GM19351 (cell line): ENCODE measurements at regions not wholly inside any gene's neighbourhood (a gene's known extent, or its start where the extent isn't known, plus 50 kb on each side); places are given as distances from the start of the nearest gene placed in this dataset.
A peak's percentile ranks its signal among the peaks of the same experiment; 100 is the strongest.

Source experiments
- ATAC-seq: cut with Tn5 transposase; IDR thresholded peaks from one replicate; pipeline ENCODE4 v1.9.1; 2021; ENCODE audit warnings: mild to moderate bottlenecking, moderate library complexity; ENCODE audit not compliant: unreplicated experiment

DNA sequence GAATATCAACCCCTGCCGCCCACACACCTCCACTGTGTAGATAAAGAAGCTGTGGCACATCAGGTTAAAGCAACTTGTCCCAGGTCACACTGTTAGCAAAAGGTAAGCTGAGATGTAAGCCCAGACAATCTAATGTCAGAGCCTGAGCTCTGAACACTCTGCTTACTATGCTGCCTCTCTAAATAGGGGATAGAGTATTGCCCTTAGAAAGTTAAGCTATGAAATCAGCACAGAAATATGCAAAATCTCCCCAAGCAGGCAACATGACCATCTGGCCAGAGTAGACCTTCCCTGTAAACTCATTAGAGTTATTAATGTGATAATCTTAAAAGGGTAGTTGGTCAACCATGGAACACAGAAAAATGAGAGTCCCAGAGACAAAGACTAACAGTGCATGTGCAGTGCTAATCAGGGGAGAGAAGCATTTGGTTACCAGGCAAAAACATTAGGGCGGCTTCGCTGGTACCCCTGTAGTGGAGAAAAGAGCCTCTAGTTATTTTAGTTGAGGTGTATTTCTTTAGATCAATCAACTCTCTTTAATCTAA lies 171.0 kb downstream of the BTG1 start:
- ATAC-seq, result no peak

GRCh38 chr12:91973813-91974212 lies 171.8 kb downstream of the BTG1 start:
- ATAC-seq, result no peak

DNA sequence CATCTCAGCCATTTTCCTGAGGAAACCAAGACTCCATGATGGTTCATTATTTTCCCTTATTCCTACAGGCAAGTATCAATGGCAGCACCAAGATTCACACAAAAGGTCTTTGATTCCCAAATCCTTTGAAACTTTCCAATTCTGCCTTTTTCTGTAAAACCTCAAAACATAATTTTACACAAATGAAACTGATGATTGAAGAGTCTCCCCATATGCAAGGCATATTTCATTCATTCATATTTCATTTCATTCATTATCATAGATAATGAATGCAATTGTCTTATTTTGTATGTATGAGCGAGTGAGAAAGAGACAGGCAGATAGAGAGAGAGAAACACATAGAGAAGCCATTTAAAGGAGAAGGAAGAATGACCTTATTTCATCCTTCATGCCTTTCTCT lies 172.8 kb downstream of the BTG1 start:
- ATAC-seq, result no peak

- ATAC-seq, result no peak
Measured at GRCh38 chr12:91968777-91969171, 176.9 kb downstream of the BTG1 start.

GRCh38 chr12:91968076-91968776 lies 177.4 kb downstream of the BTG1 start:
- no peak for ATAC-seq

GRCh38 chr12:91967590-91967989 lies 178.1 kb downstream of the BTG1 start:
- ATAC-seq, result no peak

GRCh38 chr12:91965781-91966180 lies 179.9 kb downstream of the BTG1 start:
- no peak for ATAC-seq

DNA sequence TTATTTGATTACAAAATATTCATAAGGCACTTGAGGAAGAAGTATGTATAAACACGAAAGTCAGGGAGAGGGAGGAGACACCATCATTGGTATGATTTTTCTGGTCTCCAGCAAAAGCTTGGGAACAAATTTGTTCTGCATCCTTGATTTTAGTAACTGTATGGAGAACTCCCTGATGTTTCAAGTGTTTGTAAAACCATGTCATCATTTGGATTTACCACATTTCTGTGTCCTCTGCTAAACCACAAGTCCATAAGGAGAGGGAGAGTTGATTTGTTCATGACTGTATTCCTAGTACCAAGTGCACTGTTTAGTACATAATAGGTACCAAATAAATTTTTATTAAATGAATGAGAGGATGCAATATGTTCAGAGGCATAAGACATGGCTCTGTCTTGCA lies 181.1 kb downstream of the BTG1 start:
- no peak for ATAC-seq

DNA sequence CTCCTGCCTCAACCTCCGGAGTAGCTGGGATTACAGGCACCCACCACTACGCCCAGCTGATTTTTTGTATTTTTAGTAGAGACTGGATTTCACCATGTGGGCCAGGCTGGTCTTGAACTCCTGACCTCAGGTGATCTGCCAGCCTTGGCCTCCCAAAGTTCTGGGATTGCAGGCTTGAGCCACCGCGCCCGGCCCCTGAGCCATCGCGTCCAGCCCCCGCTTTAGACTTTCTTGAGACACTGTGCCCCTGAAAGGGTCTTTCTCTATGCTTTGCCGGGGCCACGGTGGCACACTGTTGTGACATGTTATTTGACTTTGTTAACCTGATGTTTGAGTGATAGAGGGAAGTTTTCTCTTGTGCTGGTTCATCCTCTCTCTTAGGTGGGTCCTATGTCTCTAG lies 186.4 kb downstream of the BTG1 start:
- no peak for ATAC-seq

DNA sequence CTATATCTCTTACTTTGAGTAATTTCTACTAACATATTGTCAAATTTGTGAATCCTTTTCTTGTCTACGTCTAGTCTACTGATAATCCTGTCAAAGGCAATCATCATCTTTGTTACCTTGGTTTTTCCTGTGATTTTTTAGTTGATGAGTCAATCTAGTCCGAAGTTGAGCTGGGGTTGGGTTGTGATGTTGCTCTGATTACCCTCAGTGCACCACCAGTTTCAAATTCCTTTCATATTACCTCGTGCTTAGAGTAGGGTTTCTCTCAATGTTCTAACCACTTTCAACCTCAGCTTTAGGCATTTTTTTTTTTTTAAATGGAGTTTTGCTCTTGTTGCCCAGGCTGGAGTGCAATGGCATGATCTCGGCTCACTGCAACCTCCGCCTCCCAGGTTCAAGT lies 186.8 kb downstream of the BTG1 start:
- no peak for ATAC-seq

DNA sequence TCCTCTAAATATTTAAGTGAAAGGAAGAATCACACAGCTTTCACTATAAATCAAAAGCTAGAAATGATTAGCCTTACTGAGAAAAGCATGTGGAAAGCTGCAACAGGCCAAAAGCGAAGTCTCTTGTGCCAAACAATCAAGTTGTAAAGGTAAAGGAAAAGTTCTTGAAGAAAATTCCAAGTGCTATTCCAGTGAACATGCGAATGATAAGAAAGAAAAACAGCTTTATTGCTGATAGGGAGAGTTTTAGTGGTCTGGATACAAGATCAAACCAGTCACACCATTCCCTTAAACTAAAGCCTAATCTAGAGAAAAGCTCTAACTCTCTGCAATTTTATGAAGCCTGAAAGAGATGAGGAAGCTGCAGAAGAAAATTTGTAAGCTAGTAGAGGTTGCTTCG lies 190.9 kb downstream of the BTG1 start:
- no peak for ATAC-seq

- ATAC-seq, result no peak
Measured at GRCh38 chr12:91954326-91954725, 191.3 kb downstream of the BTG1 start.

GRCh38 chr12:91952916-91953315 lies 192.7 kb downstream of the BTG1 start:
- ATAC-seq, result no peak

DNA sequence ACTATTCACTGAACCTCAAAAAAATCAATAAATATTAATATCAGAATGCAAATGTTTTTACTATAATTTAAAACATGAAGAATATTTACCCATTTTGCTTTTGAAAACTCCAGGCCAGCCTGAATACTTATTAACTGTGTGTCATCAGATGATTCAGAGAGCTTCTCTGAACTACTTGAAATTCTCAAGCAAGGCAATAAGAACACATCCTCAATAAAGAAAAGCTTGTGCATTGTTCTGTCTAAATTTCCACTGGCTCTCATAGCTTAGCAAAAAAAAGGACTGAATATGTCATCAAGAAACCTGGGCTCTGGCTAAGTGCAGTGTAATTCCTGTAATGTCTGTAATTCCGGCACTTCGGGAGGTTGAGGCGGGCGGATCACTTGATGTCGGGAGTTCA lies 194.1 kb downstream of the BTG1 start:
- ATAC-seq, result no peak

- no peak for ATAC-seq
Measured at GRCh38 chr12:91948504-91948903, 197.1 kb downstream of the BTG1 start.

DNA sequence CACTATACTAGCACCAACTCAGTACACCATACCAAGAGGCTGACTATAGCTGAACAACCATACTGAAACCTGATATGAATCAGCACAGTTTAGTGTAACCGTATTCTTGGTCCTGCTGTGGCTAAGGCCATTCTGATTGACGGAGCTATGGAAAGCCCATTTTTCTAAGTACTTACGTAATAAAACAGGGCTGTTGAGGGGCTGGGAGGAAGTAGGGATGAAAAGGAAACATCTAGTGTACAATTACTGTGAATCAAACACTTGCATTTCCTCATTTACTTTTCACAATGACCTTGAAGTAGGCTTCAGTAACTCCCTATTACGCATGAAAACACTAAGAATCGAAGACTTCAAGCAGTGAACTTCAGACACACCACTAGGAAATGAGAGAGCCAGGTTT lies 198.2 kb downstream of the BTG1 start:
- ATAC-seq, result peak; percentile 92

GRCh38 chr12:91944637-91945036 lies 201.0 kb downstream of the BTG1 start:
- no peak for ATAC-seq

GRCh38 chr12:91940826-91941570 lies 204.6 kb downstream of the BTG1 start:
- ATAC-seq, result no peak

GRCh38 chr12:91940322-91940721 lies 205.3 kb downstream of the BTG1 start:
- no peak for ATAC-seq

DNA sequence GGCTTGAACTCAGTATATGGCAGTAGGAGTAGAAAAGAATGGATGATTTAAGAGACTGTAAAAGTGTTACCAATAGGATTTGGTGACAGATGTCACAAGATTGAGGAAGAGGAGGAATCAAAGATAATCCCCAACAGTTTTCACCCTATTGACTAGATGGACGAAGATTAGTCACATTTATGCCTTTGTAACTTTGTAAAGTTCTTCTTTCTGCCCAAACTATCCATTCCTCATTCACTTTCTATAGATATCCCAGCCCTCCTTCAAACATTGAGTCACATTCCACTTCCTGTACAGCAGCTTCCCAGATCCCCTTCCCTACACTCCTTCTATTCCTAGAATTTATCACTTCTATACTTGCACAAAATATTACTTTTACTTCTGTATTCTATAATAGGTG lies 207.9 kb downstream of the BTG1 start:
- ATAC-seq, result no peak

DNA sequence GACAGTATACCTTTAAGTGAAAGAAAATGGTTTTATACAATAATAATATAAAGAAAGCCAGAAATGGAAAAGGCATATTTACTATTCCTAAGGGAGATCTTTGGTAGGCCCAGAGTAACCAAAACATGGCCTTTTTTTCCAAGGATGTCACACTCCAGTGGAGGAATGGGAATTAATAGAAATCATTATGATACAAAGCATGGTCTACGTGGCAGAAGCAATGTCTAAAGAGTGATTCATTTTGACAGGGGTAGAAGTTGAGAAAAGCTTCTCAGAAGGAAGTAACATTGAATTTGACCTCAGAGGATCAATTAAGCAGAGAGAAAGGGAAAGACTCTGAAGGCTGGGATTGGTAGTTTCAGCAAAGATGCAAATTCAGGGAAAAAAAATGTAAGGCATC lies 208.6 kb downstream of the BTG1 start:
- ATAC-seq, result no peak

DNA sequence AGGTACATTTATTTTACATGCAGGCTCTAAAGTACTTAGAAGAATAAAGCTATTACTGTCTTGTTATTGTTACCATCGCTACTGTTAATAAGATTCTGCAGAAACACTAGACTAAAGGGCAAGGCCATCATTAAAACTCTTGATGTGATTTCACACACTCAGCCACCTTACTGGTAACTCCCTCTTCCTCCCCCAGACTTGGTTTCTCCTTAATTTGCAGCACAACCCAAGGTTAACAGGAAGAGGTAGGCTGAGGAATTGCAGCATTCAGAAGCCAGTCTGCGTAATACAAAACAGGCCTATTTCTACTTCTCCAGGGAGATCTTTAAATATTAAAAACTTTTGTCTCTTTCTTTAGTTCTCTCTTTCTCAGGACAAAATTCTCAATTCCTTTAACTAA lies 210.3 kb downstream of the BTG1 start:
- ATAC-seq, result no peak
